Prostate gland (tissue), 2 donors: ENCODE measurements at regions not wholly inside any gene's neighbourhood (a gene's known extent, or its start where the extent isn't known, plus 50 kb on each side); places are given as distances from the start of the nearest gene placed in this dataset.
A peak's percentile ranks its signal among the peaks of the same experiment; 100 is the strongest.

ENCODE experiments used
- DNase-seq: peaks from one replicate; pipeline ENCODE4 v3.0.0-alpha.2; 2019; ENCODE audit warnings: low spot score
- H3K27ac ChIP-seq, 2 donors: fragments of 200-600 bp; sonication (generic); 2 replicates each; pipeline ENCODE4 v1.5.1; 2017 to 2019
- H3K27me3 ChIP-seq: fragments of 200-600 bp; sonication (generic); replicated peaks from 2 replicates; pipeline ENCODE4 v1.5.1; 2019; ENCODE audit not compliant: insufficient read depth
- H3K36me3 ChIP-seq, 2 donors: fragments of 200-600 bp; sonication (generic); 1 replicate in 1 of 2; 2 replicates in 1 of 2; pipeline versions ENCODE4 v1.5.1 to v1.8.1; 2017 to 2019
- H3K4me1 ChIP-seq: fragments of 200-600 bp; sonication (generic); replicated peaks from 2 replicates; pipeline ENCODE4 v1.5.1; 2019
- H3K4me3 ChIP-seq, 2 donors: fragments of 200-600 bp; sonication (generic); 2 replicates each; pipeline ENCODE4 v1.5.1; 2017 to 2019
- H3K9me3 ChIP-seq: fragments of 200-600 bp; sonication (generic); 2 replicates; pipeline ENCODE4 v1.5.1; 2017
- CTCF ChIP-seq, 4 experiments: fragments of 200-600 bp in 2 of 4; fragments of 450-650 bp in 2 of 4; sonication (generic) in 2 of 4; IDR thresholded peaks; 1 replicate in 3 of 4; 2 replicates in 1 of 4; pipeline ENCODE4 v1.5.1; 2016 to 2019; ENCODE audit warnings: antibody characterized with exemption in 4 of 4, mild to moderate bottlenecking in 2 of 4, moderate library complexity in 2 of 4
- POLR2A ChIP-seq: fragments of 450-650 bp; IDR thresholded peaks from one replicate; pipeline ENCODE4 v1.6.1; 2016; ENCODE audit warnings: antibody characterized with exemption, mild to moderate bottlenecking
- POLR2AphosphoS5 ChIP-seq: sonication (generic); formaldehyde crosslinking; IDR thresholded peaks from one replicate; pipeline ENCODE4 v1.6.1; 2017; ENCODE audit warnings: antibody characterized with exemption
- WGBS: methylation state at CpG from one replicate; pipeline ENCODE4 v1.1.5; 2018; 5-methylcytosine and 5-hydroxymethylcytosine counted together
- intact Hi-C: fragments of 100-400 bp; cut with DNase I; formaldehyde crosslinking; loops from one replicate; pipeline ENCODE4 v1.14.2; 2022

- DNase-seq = no peak
- Histone ChIP-seq H3K27ac (no peak overlapping the region), H3K27me3 (no peaks in the 10 kb centered on the region), H3K4me1 (no peaks in the 10 kb centered on the region), H3K36me3 (no peaks in the 10 kb centered on the region), H3K9me3 (no peaks in the 10 kb centered on the region), H3K4me3 (no peak overlapping the region)
- no peak for TF ChIP-seq POLR2AphosphoS5
- no peak for TF ChIP-seq CTCF (IDR thresholded peaks at IDR 0.05)
- TF ChIP-seq POLR2A = no peak
- intact Hi-C loops = no loop called here
- 40% methylated on average over 2 of the region's 2 CpGs for WGBS
Observed at GRCh38 chr22:34080433-34080832, 160.2 kb upstream of the LARGE1 start.

- no peak for DNase-seq
- WGBS = 87% methylated on average over 3 of the region's 3 CpGs
- H3K4me3 ChIP-seq = no peak overlapping the region
- H3K4me1 ChIP-seq = no peaks in the 10 kb centered on the region
- no peaks in the 10 kb centered on the region for H3K36me3 ChIP-seq
- H3K27me3 ChIP-seq = no peaks in the 10 kb centered on the region
- no peak overlapping the region for H3K27ac ChIP-seq
- TF ChIP-seq POLR2AphosphoS5 = no peak
- TF ChIP-seq CTCF (IDR thresholded peaks at IDR 0.05) = no peak
- no peak for TF ChIP-seq POLR2A
- intact Hi-C loops = no loop called here
- no peaks in the 10 kb centered on the region for H3K9me3 ChIP-seq
Observed at GRCh38 chr22:34096770-34097169, 176.5 kb upstream of the LARGE1 start.

- no peaks in the 10 kb centered on the region for H3K9me3 ChIP-seq
- H3K4me1 ChIP-seq = no peaks in the 10 kb centered on the region
- no peaks in the 10 kb centered on the region for H3K36me3 ChIP-seq
- H3K27ac ChIP-seq = no peak overlapping the region
- no peak overlapping the region for H3K4me3 ChIP-seq
- TF ChIP-seq POLR2AphosphoS5 = peak; percentile 29
- no peak for TF ChIP-seq CTCF (IDR thresholded peaks at IDR 0.05)
- WGBS = 16% methylated on average over 1 of the region's 1 CpG
- intact Hi-C loops = no loop called here
- DNase-seq = peak; percentile 15
- H3K27me3 ChIP-seq = no peaks in the 10 kb centered on the region
Observed at GRCh38 chr22:34099278-34099677, 179.0 kb upstream of the LARGE1 start.

GRCh38 chr22:34102633-34103032 lies 182.4 kb upstream of the LARGE1 start:
- TF ChIP-seq CTCF (IDR thresholded peaks at IDR 0.05) (no peak), POLR2AphosphoS5 (no peak), POLR2A (no peak)
- Histone ChIP-seq H3K27ac (no peak overlapping the region), H3K27me3 (no peaks in the 10 kb centered on the region), H3K9me3 (no peaks in the 10 kb centered on the region), H3K4me1 (no peaks in the 10 kb centered on the region), H3K36me3 (no peaks in the 10 kb centered on the region), H3K4me3 (no peak overlapping the region)
- intact Hi-C loops = no loop called here
- 72% methylated on average over 5 of the region's 5 CpGs for WGBS
- no peak for DNase-seq

- WGBS = 14% methylated on average over 10 of the region's 10 CpGs
- Histone ChIP-seq H3K4me1 (no peaks in the 10 kb centered on the region), H3K4me3 (no peak overlapping the region), H3K9me3 (no peaks in the 10 kb centered on the region), H3K27ac (no peak overlapping the region), H3K27me3 (no peaks in the 10 kb centered on the region), H3K36me3 (no peaks in the 10 kb centered on the region)
- peak; percentile 51 for DNase-seq
- peak in 3 of 4 experiments; percentile 45 to 62 (median 60) for TF ChIP-seq CTCF (IDR thresholded peaks at IDR 0.05)
- no peak for TF ChIP-seq POLR2AphosphoS5
- TF ChIP-seq POLR2A = no peak
- intact Hi-C loops = loop anchor here (5.0 kb wide), 1 partner anchor 178 kb away; no protein-coding TSS in a partner anchor
Observed at GRCh38 chr22:34105461-34106062, 185.3 kb upstream of the LARGE1 start.
